ENCODE measurements at regions not wholly inside any gene's neighbourhood (a gene's known extent, or its start where the extent isn't known, plus 50 kb on each side); places are given as distances from the start of the nearest gene placed in this dataset.
"Not testable (repeated sequence)": the region's sequence is repeated elsewhere in the genome, so short reads cannot be mapped to it uniquely, and the experiment has no call there.

- DNase-seq (ENCODE audit: low spot score), result no peak
These were observed 532.0 kb downstream of the RWDD3 start for GRCh38 chr1:95766036-95766435.

- DNase-seq (ENCODE audit: low spot score), result no peak
These were observed 536.6 kb downstream of the RWDD3 start for GRCh38 chr1:95770581-95770980.

- no peak for DNase-seq (ENCODE audit: low spot score)
These were observed 544.2 kb downstream of the RWDD3 start for GRCh38 chr1:95778217-95778616.

GRCh38 chr1:95780836-95781235, 546.8 kb downstream of the RWDD3 start:
- DNase-seq (ENCODE audit: low spot score), result no peak

GRCh38 chr1:95790136-95790535, 556.1 kb downstream of the RWDD3 start:
- no peak for DNase-seq (ENCODE audit: low spot score)

- no peak for DNase-seq (ENCODE audit: low spot score)
These were observed 559.9 kb downstream of the RWDD3 start for GRCh38 chr1:95793893-95794292.

GRCh38 chr1:95797761-95798160, 563.8 kb downstream of the RWDD3 start:
- not testable (repeated sequence) for DNase-seq (ENCODE audit: low spot score)

GRCh38 chr1:95806171-95806570, 572.2 kb downstream of the RWDD3 start:
- DNase-seq (ENCODE audit: low spot score), result no peak

GRCh38 chr1:95809391-95809790, 575.4 kb downstream of the RWDD3 start:
- DNase-seq (ENCODE audit: low spot score), result no peak

GRCh38 chr1:95815511-95815910, 581.5 kb downstream of the RWDD3 start:
- no peak for DNase-seq (ENCODE audit: low spot score)

- no peak for DNase-seq (ENCODE audit: low spot score)
These were observed 595.5 kb downstream of the RWDD3 start for GRCh38 chr1:95829556-95829955.

- DNase-seq (ENCODE audit: low spot score), result no peak
These were observed 598.4 kb downstream of the RWDD3 start for GRCh38 chr1:95832370-95832769.

GRCh38 chr1:95849439-95849838, 615.4 kb downstream of the RWDD3 start:
- DNase-seq (ENCODE audit: low spot score), result no peak

GRCh38 chr1:95850165-95850649, 616.2 kb downstream of the RWDD3 start:
- no peak for DNase-seq (ENCODE audit: low spot score)

- DNase-seq (ENCODE audit: low spot score), result no peak
These were observed 616.8 kb downstream of the RWDD3 start for GRCh38 chr1:95850763-95851162.

- no peak for DNase-seq (ENCODE audit: low spot score)
These were observed 618.6 kb downstream of the RWDD3 start for GRCh38 chr1:95852483-95853070.

- no peak for DNase-seq (ENCODE audit: low spot score)
These were observed 620.4 kb downstream of the RWDD3 start for GRCh38 chr1:95854457-95854856.

- DNase-seq (ENCODE audit: low spot score), result no peak
These were observed 629.1 kb downstream of the RWDD3 start for GRCh38 chr1:95863086-95863485.

GRCh38 chr1:95865769-95866168, 631.8 kb downstream of the RWDD3 start:
- no peak for DNase-seq (ENCODE audit: low spot score)

GRCh38 chr1:95876276-95876675, 642.3 kb downstream of the RWDD3 start:
- no peak for DNase-seq (ENCODE audit: low spot score)

- no peak for DNase-seq (ENCODE audit: low spot score)
These were observed 645.6 kb downstream of the RWDD3 start for GRCh38 chr1:95879498-95880050.

- no peak for DNase-seq (ENCODE audit: low spot score)
These were observed 655.0 kb downstream of the RWDD3 start for GRCh38 chr1:95888941-95889390.

GRCh38 chr1:95889400-95889799, 655.4 kb downstream of the RWDD3 start:
- DNase-seq (ENCODE audit: low spot score), result no peak

GRCh38 chr1:95893921-95894320, 659.9 kb downstream of the RWDD3 start:
- no peak for DNase-seq (ENCODE audit: low spot score)

Data from germinal center (tissue), 1 donor.